HG03103 (cell line): ENCODE measurements at regions not wholly inside any gene's neighbourhood (a gene's known extent, or its start where the extent isn't known, plus 50 kb on each side); places are given as distances from the start of the nearest gene placed in this dataset.

Experiments
- ATAC-seq: cut with Tn5 transposase; IDR thresholded peaks from one replicate; pipeline ENCODE4 v1.9.1; 2021; ENCODE audit warnings: low read depth; ENCODE audit not compliant: unreplicated experiment

GRCh38 chr6:51502996-51503395 lies 584.4 kb downstream of the PKHD1 start:
- no peak for ATAC-seq

GRCh38 chr6:51505434-51505833 lies 582.0 kb downstream of the PKHD1 start:
- no peak for ATAC-seq

- ATAC-seq = no peak
Observed at GRCh38 chr6:51509597-51509996, 577.8 kb downstream of the PKHD1 start.

GRCh38 chr6:51511081-51511480 lies 576.3 kb downstream of the PKHD1 start:
- ATAC-seq = no peak

- ATAC-seq = no peak
Observed at GRCh38 chr6:51513891-51514747, 573.3 kb downstream of the PKHD1 start.

GRCh38 chr6:51514748-51515402 lies 572.5 kb downstream of the PKHD1 start:
- no peak for ATAC-seq

- no peak for ATAC-seq
Observed at GRCh38 chr6:51526049-51526448, 561.4 kb downstream of the PKHD1 start.

GRCh38 chr6:51526922-51527321 lies 560.5 kb downstream of the PKHD1 start:
- no peak for ATAC-seq

- ATAC-seq = no peak
Observed at GRCh38 chr6:51528556-51528955, 558.9 kb downstream of the PKHD1 start.

GRCh38 chr6:51529240-51529639 lies 558.2 kb downstream of the PKHD1 start:
- ATAC-seq = no peak

GRCh38 chr6:51531623-51532022 lies 555.8 kb downstream of the PKHD1 start:
- no peak for ATAC-seq

- ATAC-seq = no peak
Observed at GRCh38 chr6:51533962-51534361, 553.5 kb downstream of the PKHD1 start.

- no peak for ATAC-seq
Observed at GRCh38 chr6:51535327-51535726, 552.1 kb downstream of the PKHD1 start.

- ATAC-seq = no peak
Observed at GRCh38 chr6:51536728-51537127, 550.7 kb downstream of the PKHD1 start.

- ATAC-seq = no peak
Observed at GRCh38 chr6:51541847-51542246, 545.6 kb downstream of the PKHD1 start.

GRCh38 chr6:51542475-51542874 lies 544.9 kb downstream of the PKHD1 start:
- ATAC-seq = no peak

GRCh38 chr6:51550243-51550642 lies 537.2 kb downstream of the PKHD1 start:
- ATAC-seq = no peak

GRCh38 chr6:51552435-51552834 lies 535.0 kb downstream of the PKHD1 start:
- ATAC-seq = no peak

- no peak for ATAC-seq
Observed at GRCh38 chr6:51553246-51554015, 534.0 kb downstream of the PKHD1 start.

GRCh38 chr6:51554029-51554428 lies 533.4 kb downstream of the PKHD1 start:
- no peak for ATAC-seq

GRCh38 chr6:51559059-51559458 lies 528.4 kb downstream of the PKHD1 start:
- ATAC-seq = no peak
